ENCODE measurements at regions not wholly inside any gene's neighbourhood (a gene's known extent, or its start where the extent isn't known, plus 50 kb on each side); places are given as distances from the start of the nearest gene placed in this dataset.

DNA sequence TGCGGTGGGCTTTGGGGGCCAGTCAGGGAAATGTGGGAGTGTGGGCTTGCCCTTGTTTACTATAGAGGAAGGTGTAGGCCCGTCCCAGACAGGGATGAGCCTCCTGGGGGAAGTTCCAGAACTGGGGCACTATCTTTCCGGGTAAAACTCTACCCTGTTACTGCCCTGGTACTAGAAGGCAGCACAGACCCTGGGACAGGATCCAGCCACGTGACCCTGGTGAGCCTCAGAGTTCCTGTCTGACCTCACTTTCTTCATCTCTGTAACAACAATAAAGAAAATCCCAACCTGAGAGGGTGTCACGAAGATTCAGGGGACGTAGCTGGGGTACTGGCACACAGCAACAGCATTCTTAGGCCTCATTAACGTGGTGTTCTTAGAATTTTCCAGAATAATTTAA, 239.6 kb upstream of the FOXF1 start:
- no TSS peak for BruUV-seq (replicated peaks)
- POLR2A ChIA-PET: no interaction called here
- Histone ChIP-seq H3K4me2 (ENCODE audit: insufficient read depth, low read length) (no peak overlapping the region), H3K27me3 (ENCODE audit: control insufficient read depth in 2 of 2, insufficient read depth in 2 of 2, low read length in 2 of 2) (peaks cover 4 to 13% of the 10 kb centered on the region in 2 experiments), H3K4me1 (ENCODE audit: control insufficient read depth, extremely low read depth, insufficient read depth, low read length) (no peaks in the 10 kb centered on the region), H3K36me3 (ENCODE audit: control insufficient read depth in 2 of 2, extremely low read depth in 1 of 2, insufficient read depth in 2 of 2, low read length in 2 of 2) (no peaks in the 10 kb centered on the region), H3K4me3 (replicated peaks in 1 of 3; ENCODE audit: insufficient read depth in 1 of 3, low read depth in 1 of 3, low read length in 3 of 3) (no peak overlapping the region), H3K9ac (replicated peaks; ENCODE audit: extremely low read depth, insufficient read depth, low read length) (no peak overlapping the region), H3K27ac (ENCODE audit: insufficient read depth, low read depth, low read length) (no peak overlapping the region), H2AFZ (ENCODE audit: low read depth, low read length) (no peak overlapping the region), H4K20me1 (replicated peaks; ENCODE audit: control insufficient read depth, extremely low read depth, insufficient read depth, low read length) (no peaks in the 10 kb centered on the region), H3K9me1 (replicated peaks; ENCODE audit: control insufficient read depth, extremely low read depth, insufficient read depth, low read length) (no peaks in the 10 kb centered on the region), H3K79me2 (ENCODE audit: control insufficient read depth, insufficient read depth, low read length) (no peaks in the 10 kb centered on the region), H3K9me3 (replicated peaks; ENCODE audit: control insufficient read depth, insufficient read depth, low read length) (no peaks in the 10 kb centered on the region)
- dilution Hi-C loops (cut with MboI; ENCODE audit: extremely low pct_ligation_motif_present, low sequenced_read_pairs) (no loop called here), intact Hi-C loops (cut with micrococcal nuclease) (no loop called here)
- DNase-seq (ENCODE audit: low read depth, low spot score) (no peak), FAIRE-seq (no peak)
- CTCF ChIA-PET: interaction anchor here (2.1 kb wide), 1 partner anchor 16 kb away, joined by 5 read pairs; no protein-coding TSS in a partner anchor
- no peak for TF ChIP-seq FOS (IDR thresholded peaks at IDR 0.05; ENCODE audit: borderline replicate concordance, insufficient read depth, low read length)
- TF ChIP-seq GATA2 (IDR thresholded peaks at IDR 0.05; ENCODE audit: insufficient read depth, insufficient read length, low read depth, low read length): no peak
- TF ChIP-seq POLR2AphosphoS5 (IDR thresholded peaks at IDR 0.05; ENCODE audit: insufficient read depth, low read depth, low read length): no peak
- TF ChIP-seq, protein P1, sequence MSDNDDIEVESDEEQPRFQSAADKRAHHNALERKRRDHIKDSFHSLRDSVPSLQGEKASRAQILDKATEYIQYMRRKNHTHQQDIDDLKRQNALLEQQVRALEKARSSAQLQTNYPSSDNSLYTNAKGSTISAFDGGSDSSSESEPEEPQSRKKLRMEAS (IDR thresholded peaks at IDR 0.05; ENCODE audit: insufficient read depth, insufficient read length): no peak
- no peak for TF ChIP-seq JUN (IDR thresholded peaks at IDR 0.05; ENCODE audit: borderline replicate concordance, insufficient read depth, insufficient read length, low read depth)

DNA sequence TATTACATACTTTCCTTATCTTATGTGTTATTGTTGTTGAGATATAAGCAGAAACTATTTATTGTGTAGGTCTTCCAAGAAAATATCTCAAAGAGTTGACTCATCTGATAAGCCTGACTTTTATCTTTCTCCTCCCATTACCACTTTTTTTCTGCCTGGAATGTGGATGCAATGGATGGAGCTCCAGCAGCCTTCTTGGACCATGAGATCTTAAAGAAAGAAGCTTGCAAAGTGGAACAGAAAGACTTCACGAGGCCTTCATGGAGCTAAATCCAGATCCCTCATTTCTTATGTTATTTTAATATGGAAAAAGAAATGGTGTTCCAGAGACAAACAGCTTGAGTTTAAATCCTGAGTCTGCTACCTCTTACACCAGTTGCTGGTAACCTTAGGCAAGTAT, 237.6 kb upstream of the FOXF1 start:
- ChIA-PET POLR2A (no interaction called here), CTCF (interaction anchor here (0.9 to 1.5 kb wide), 3 partner anchors 20 to 245 kb away, joined by 3 to 6 read pairs (median 4); no protein-coding TSS in a partner anchor)
- H3K27ac ChIP-seq (ENCODE audit: insufficient read depth, low read depth, low read length): no peak overlapping the region
- H2AFZ ChIP-seq (ENCODE audit: low read depth, low read length): no peak overlapping the region
- FAIRE-seq (no peak), DNase-seq (ENCODE audit: low read depth, low spot score) (no peak)
- TF ChIP-seq JUN (IDR thresholded peaks at IDR 0.05; ENCODE audit: borderline replicate concordance, insufficient read depth, insufficient read length, low read depth) (no peak), GATA2 (IDR thresholded peaks at IDR 0.05; ENCODE audit: insufficient read depth, insufficient read length, low read depth, low read length) (no peak), EZH2 (IDR thresholded peaks at IDR 0.05; ENCODE audit: borderline replicate concordance, low read depth, low read length, severe bottlenecking) (no peak), POLR2AphosphoS5 (IDR thresholded peaks at IDR 0.05; ENCODE audit: insufficient read depth, low read depth, low read length) (no peak), FOS (IDR thresholded peaks at IDR 0.05; ENCODE audit: borderline replicate concordance, insufficient read depth, low read length) (no peak)
- TF ChIP-seq, protein P2, sequence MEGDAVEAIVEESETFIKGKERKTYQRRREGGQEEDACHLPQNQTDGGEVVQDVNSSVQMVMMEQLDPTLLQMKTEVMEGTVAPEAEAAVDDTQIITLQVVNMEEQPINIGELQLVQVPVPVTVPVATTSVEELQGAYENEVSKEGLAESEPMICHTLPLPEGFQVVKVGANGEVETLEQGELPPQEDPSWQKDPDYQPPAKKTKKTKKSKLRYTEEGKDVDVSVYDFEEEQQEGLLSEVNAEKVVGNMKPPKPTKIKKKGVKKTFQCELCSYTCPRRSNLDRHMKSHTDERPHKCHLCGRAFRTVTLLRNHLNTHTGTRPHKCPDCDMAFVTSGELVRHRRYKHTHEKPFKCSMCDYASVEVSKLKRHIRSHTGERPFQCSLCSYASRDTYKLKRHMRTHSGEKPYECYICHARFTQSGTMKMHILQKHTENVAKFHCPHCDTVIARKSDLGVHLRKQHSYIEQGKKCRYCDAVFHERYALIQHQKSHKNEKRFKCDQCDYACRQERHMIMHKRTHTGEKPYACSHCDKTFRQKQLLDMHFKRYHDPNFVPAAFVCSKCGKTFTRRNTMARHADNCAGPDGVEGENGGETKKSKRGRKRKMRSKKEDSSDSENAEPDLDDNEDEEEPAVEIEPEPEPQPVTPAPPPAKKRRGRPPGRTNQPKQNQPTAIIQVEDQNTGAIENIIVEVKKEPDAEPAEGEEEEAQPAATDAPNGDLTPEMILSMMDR (IDR thresholded peaks at IDR 0.05; ENCODE audit: extremely low read depth in 1 of 2, insufficient read depth in 1 of 2, low read depth in 1 of 2, low read length in 2 of 2): no peak
- TF ChIP-seq, protein P1 (IDR thresholded peaks at IDR 0.05; ENCODE audit: insufficient read depth, insufficient read length): no peak
- no peaks in the 10 kb centered on the region for H3K9me1 ChIP-seq (replicated peaks; ENCODE audit: control insufficient read depth, extremely low read depth, insufficient read depth, low read length)
- no peaks in the 10 kb centered on the region for H3K36me3 ChIP-seq (ENCODE audit: control insufficient read depth in 2 of 2, extremely low read depth in 1 of 2, insufficient read depth in 2 of 2, low read length in 2 of 2)
- no TSS peak for BruUV-seq (replicated peaks)
- dilution Hi-C loops (cut with MboI; ENCODE audit: extremely low pct_ligation_motif_present, low sequenced_read_pairs): no loop called here
- intact Hi-C loops (cut with micrococcal nuclease): no loop called here
- H3K27me3 ChIP-seq (ENCODE audit: control insufficient read depth in 2 of 2, insufficient read depth in 2 of 2, low read length in 2 of 2): peaks cover 4 to 15% of the 10 kb centered on the region in 2 experiments
- no peaks in the 10 kb centered on the region for H3K4me1 ChIP-seq (ENCODE audit: control insufficient read depth, extremely low read depth, insufficient read depth, low read length)
- no peaks in the 10 kb centered on the region for H3K9me3 ChIP-seq (replicated peaks; ENCODE audit: control insufficient read depth, insufficient read depth, low read length)
- H3K4me3 ChIP-seq (replicated peaks in 1 of 3; ENCODE audit: insufficient read depth in 1 of 3, low read depth in 1 of 3, low read length in 3 of 3): no peak overlapping the region
- no peaks in the 10 kb centered on the region for H3K79me2 ChIP-seq (ENCODE audit: control insufficient read depth, insufficient read depth, low read length)
- H3K4me2 ChIP-seq (ENCODE audit: insufficient read depth, low read length): no peak overlapping the region
- H4K20me1 ChIP-seq (replicated peaks; ENCODE audit: control insufficient read depth, extremely low read depth, insufficient read depth, low read length): no peaks in the 10 kb centered on the region
- no peak overlapping the region for H3K9ac ChIP-seq (replicated peaks; ENCODE audit: extremely low read depth, insufficient read depth, low read length)

Measured in endothelial cell of umbilical vein (primary cell).